ENCODE measurements at regions not wholly inside any gene's neighbourhood (a gene's known extent, or its start where the extent isn't known, plus 50 kb on each side); places are given as distances from the start of the nearest gene placed in this dataset.
A peak's percentile ranks its signal among the peaks of the same experiment; 100 is the strongest.

GRCh38 chr3:160143482-160143881 is 81.7 kb upstream of the C3orf80 start:
- ChIA-PET POLR2A (no interaction called here), CTCF (interaction anchor here (0.9 to 1.3 kb wide), 3 partner anchors 10 to 108 kb away, joined by 3 to 6 read pairs (median 3); no protein-coding TSS in a partner anchor)

DNA sequence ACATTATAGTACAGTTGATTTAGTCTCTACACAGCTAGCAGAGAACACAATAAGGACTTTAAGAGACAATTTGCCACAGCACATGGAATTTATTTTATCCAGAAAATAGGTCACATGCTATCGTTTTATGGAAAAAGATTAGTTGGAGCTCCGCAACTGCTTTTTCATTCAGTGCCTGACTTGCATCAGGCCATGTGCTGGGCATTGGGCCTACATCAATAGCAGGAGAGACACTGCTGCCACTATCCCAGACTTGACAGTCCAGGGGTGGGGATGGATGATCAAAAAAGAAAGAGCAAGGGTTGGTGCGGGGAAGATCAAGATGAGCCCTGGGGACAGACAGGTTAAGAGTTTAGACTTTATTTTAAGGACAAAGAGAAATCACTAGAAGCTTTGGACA is 75.2 kb upstream of the C3orf80 start:
- WGBS (ENCODE audit: insufficient coverage) = 91% methylated on average over 3 of the region's 3 CpGs
- peaks cover 0 to 2% (median 0%) of the 10 kb centered on the region in 4 experiments for H3K4me1 ChIP-seq (ENCODE audit: control extremely low read depth in 1 of 4, control insufficient read depth in 4 of 4, insufficient read depth in 4 of 4, low read length in 3 of 4)
- H3K4me3 ChIP-seq (ENCODE audit: control insufficient read depth in 1 of 7, extremely low read depth in 1 of 7, insufficient read depth in 4 of 7, low read depth in 2 of 7, low read length in 6 of 7) = no peak overlapping the region
- ChIA-PET CTCF (interaction anchor here (0.8 to 1.5 kb wide), 3 partner anchors 10 to 193 kb away, joined by 3 to 9 read pairs (median 3); no protein-coding TSS in a partner anchor), POLR2A (no interaction called here)
- no peak overlapping the region for H3K27ac ChIP-seq (ENCODE audit: insufficient read depth in 1 of 2, low read depth in 1 of 2, low read length in 2 of 2, poor library complexity in 1 of 2, severe bottlenecking in 2 of 2)
- H3K27me3 ChIP-seq (replicated peaks in 2 of 5; ENCODE audit: control insufficient read depth in 4 of 5, insufficient read depth in 5 of 5, low read length in 4 of 5) = no peaks in the 10 kb centered on the region
- no peak for DNase-seq
- H3K9me3 ChIP-seq (ENCODE audit: control extremely low read depth in 1 of 5, control insufficient read depth in 4 of 5, insufficient read depth in 2 of 5, low read depth in 1 of 5, low read length in 4 of 5) = no peaks in the 10 kb centered on the region
- no peaks in the 10 kb centered on the region for H3K36me3 ChIP-seq (ENCODE audit: control insufficient read depth in 4 of 4, insufficient read depth in 4 of 4, low read length in 3 of 4)

More at GRCh38 chr3:160143482-160143881, 81.7 kb upstream of the C3orf80 start:
- H3K36me3 ChIP-seq (ENCODE audit: control insufficient read depth in 4 of 4, insufficient read depth in 4 of 4, low read length in 3 of 4) = no peaks in the 10 kb centered on the region
- H3K27me3 ChIP-seq (replicated peaks in 2 of 5; ENCODE audit: control insufficient read depth in 4 of 5, insufficient read depth in 5 of 5, low read length in 4 of 5) = no peaks in the 10 kb centered on the region
- DNase-seq = no peak
- no CpG with 5 or more reads among the region's 2 CpGs for WGBS (ENCODE audit: insufficient coverage)
- no peaks in the 10 kb centered on the region for H3K4me1 ChIP-seq (ENCODE audit: control extremely low read depth in 1 of 4, control insufficient read depth in 4 of 4, insufficient read depth in 4 of 4, low read length in 3 of 4)
- no peak overlapping the region for H3K27ac ChIP-seq (ENCODE audit: insufficient read depth in 1 of 2, low read depth in 1 of 2, low read length in 2 of 2, poor library complexity in 1 of 2, severe bottlenecking in 2 of 2)
- peaks cover 0 to 9% (median 0%) of the 10 kb centered on the region in 5 experiments for H3K9me3 ChIP-seq (ENCODE audit: control extremely low read depth in 1 of 5, control insufficient read depth in 4 of 5, insufficient read depth in 2 of 5, low read depth in 1 of 5, low read length in 4 of 5)
- H3K4me3 ChIP-seq (ENCODE audit: control insufficient read depth in 1 of 7, extremely low read depth in 1 of 7, insufficient read depth in 4 of 7, low read depth in 2 of 7, low read length in 6 of 7) = no peak overlapping the region

GRCh38 chr3:160150525-160150924 is 74.7 kb upstream of the C3orf80 start:
- H3K27ac ChIP-seq (ENCODE audit: insufficient read depth in 1 of 2, low read depth in 1 of 2, low read length in 2 of 2, poor library complexity in 1 of 2, severe bottlenecking in 2 of 2) = no peak overlapping the region
- H3K27me3 ChIP-seq (replicated peaks in 2 of 5; ENCODE audit: control insufficient read depth in 4 of 5, insufficient read depth in 5 of 5, low read length in 4 of 5) = no peaks in the 10 kb centered on the region
- no peak overlapping the region for H3K4me3 ChIP-seq (ENCODE audit: control insufficient read depth in 1 of 7, extremely low read depth in 1 of 7, insufficient read depth in 4 of 7, low read depth in 2 of 7, low read length in 6 of 7)
- POLR2A ChIA-PET = no interaction called here
- DNase-seq = no peak
- WGBS (ENCODE audit: insufficient coverage) = 100% methylated on average over 2 of the region's 2 CpGs
- peaks cover 0 to 2% (median 0%) of the 10 kb centered on the region in 4 experiments for H3K4me1 ChIP-seq (ENCODE audit: control extremely low read depth in 1 of 4, control insufficient read depth in 4 of 4, insufficient read depth in 4 of 4, low read length in 3 of 4)
- H3K9me3 ChIP-seq (ENCODE audit: control extremely low read depth in 1 of 5, control insufficient read depth in 4 of 5, insufficient read depth in 2 of 5, low read depth in 1 of 5, low read length in 4 of 5) = no peaks in the 10 kb centered on the region
- H3K36me3 ChIP-seq (ENCODE audit: control insufficient read depth in 4 of 4, insufficient read depth in 4 of 4, low read length in 3 of 4) = no peaks in the 10 kb centered on the region
- CTCF ChIA-PET = interaction anchor here (0.8 to 1.5 kb wide), 3 partner anchors 9 to 192 kb away, joined by 3 to 9 read pairs (median 3); no protein-coding TSS in a partner anchor

GRCh38 chr3:160152638-160153037 is 72.6 kb upstream of the C3orf80 start:
- Histone ChIP-seq H3K4me1 (ENCODE audit: control extremely low read depth in 1 of 4, control insufficient read depth in 4 of 4, insufficient read depth in 4 of 4, low read length in 3 of 4) (peaks cover 0 to 2% (median 0%) of the 10 kb centered on the region in 4 experiments), H3K9me3 (ENCODE audit: control extremely low read depth in 1 of 5, control insufficient read depth in 4 of 5, insufficient read depth in 2 of 5, low read depth in 1 of 5, low read length in 4 of 5) (no peaks in the 10 kb centered on the region), H3K27ac (ENCODE audit: insufficient read depth in 1 of 2, low read depth in 1 of 2, low read length in 2 of 2, poor library complexity in 1 of 2, severe bottlenecking in 2 of 2) (no peak overlapping the region), H3K4me3 (ENCODE audit: control insufficient read depth in 1 of 7, extremely low read depth in 1 of 7, insufficient read depth in 4 of 7, low read depth in 2 of 7, low read length in 6 of 7) (no peak overlapping the region), H3K36me3 (ENCODE audit: control insufficient read depth in 4 of 4, insufficient read depth in 4 of 4, low read length in 3 of 4) (no peaks in the 10 kb centered on the region), H3K27me3 (replicated peaks in 2 of 5; ENCODE audit: control insufficient read depth in 4 of 5, insufficient read depth in 5 of 5, low read length in 4 of 5) (no peaks in the 10 kb centered on the region)
- 98% methylated on average over 6 of the region's 6 CpGs for WGBS (ENCODE audit: insufficient coverage)
- CTCF ChIA-PET = interaction anchor here (0.7 to 1.0 kb wide), 2 partner anchors 13 to 164 kb away, joined by 3 read pairs; partner anchors contain the start of gene IL12A
- POLR2A ChIA-PET = no interaction called here
- no peak for DNase-seq

- Histone ChIP-seq H3K4me1 (ENCODE audit: control extremely low read depth in 1 of 4, control insufficient read depth in 4 of 4, insufficient read depth in 4 of 4, low read length in 3 of 4) (peaks cover 0 to 2% (median 0%) of the 10 kb centered on the region in 4 experiments), H3K4me3 (ENCODE audit: control insufficient read depth in 1 of 7, extremely low read depth in 1 of 7, insufficient read depth in 4 of 7, low read depth in 2 of 7, low read length in 6 of 7) (no peak overlapping the region), H3K36me3 (ENCODE audit: control insufficient read depth in 4 of 4, insufficient read depth in 4 of 4, low read length in 3 of 4) (no peaks in the 10 kb centered on the region), H3K27me3 (replicated peaks in 2 of 5; ENCODE audit: control insufficient read depth in 4 of 5, insufficient read depth in 5 of 5, low read length in 4 of 5) (no peaks in the 10 kb centered on the region), H3K9me3 (ENCODE audit: control extremely low read depth in 1 of 5, control insufficient read depth in 4 of 5, insufficient read depth in 2 of 5, low read depth in 1 of 5, low read length in 4 of 5) (no peaks in the 10 kb centered on the region), H3K27ac (ENCODE audit: insufficient read depth in 1 of 2, low read depth in 1 of 2, low read length in 2 of 2, poor library complexity in 1 of 2, severe bottlenecking in 2 of 2) (no peak overlapping the region)
- CTCF ChIA-PET = interaction anchor here (0.6 to 1.4 kb wide), 5 partner anchors 8 to 151 kb away, joined by 3 to 4 read pairs (median 3); no protein-coding TSS in a partner anchor
- DNase-seq = peak in 1 of 3 donors; percentile 52
- POLR2A ChIA-PET = interaction anchor here (0.6 kb wide), 1 partner anchor 274 kb away, joined by 3 read pairs; no protein-coding TSS in a partner anchor
- WGBS (ENCODE audit: insufficient coverage) = no CpG with 5 or more reads among the region's 4 CpGs
Measured at GRCh38 chr3:160154033-160154432, 71.2 kb upstream of the C3orf80 start.

DNA sequence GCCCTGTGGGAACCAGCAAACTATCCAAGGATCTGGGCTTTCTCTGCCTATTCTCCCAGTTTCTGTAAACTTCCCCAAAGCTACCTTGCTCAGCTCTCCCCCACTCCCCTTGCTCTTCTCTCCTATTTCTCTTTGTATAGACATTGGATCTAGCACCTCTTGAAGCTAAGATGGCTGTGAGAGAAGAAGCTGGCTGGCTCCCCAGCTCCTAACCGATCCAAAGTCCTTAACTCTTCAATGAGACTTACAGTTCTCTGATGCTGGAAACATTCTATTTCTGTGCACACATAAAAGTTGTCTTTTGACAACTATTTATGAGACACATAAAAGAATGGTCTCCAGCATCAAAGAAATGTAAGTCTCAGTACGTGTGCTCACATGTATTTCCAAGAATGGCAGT is 70.6 kb upstream of the C3orf80 start:
- Histone ChIP-seq H3K27me3 (replicated peaks in 2 of 5; ENCODE audit: control insufficient read depth in 4 of 5, insufficient read depth in 5 of 5, low read length in 4 of 5) (no peaks in the 10 kb centered on the region), H3K36me3 (ENCODE audit: control insufficient read depth in 4 of 4, insufficient read depth in 4 of 4, low read length in 3 of 4) (no peaks in the 10 kb centered on the region), H3K4me1 (ENCODE audit: control extremely low read depth in 1 of 4, control insufficient read depth in 4 of 4, insufficient read depth in 4 of 4, low read length in 3 of 4) (peaks cover 0 to 2% (median 0%) of the 10 kb centered on the region in 4 experiments), H3K4me3 (ENCODE audit: control insufficient read depth in 1 of 7, extremely low read depth in 1 of 7, insufficient read depth in 4 of 7, low read depth in 2 of 7, low read length in 6 of 7) (no peak overlapping the region), H3K27ac (ENCODE audit: insufficient read depth in 1 of 2, low read depth in 1 of 2, low read length in 2 of 2, poor library complexity in 1 of 2, severe bottlenecking in 2 of 2) (no peak overlapping the region), H3K9me3 (ENCODE audit: control extremely low read depth in 1 of 5, control insufficient read depth in 4 of 5, insufficient read depth in 2 of 5, low read depth in 1 of 5, low read length in 4 of 5) (no peaks in the 10 kb centered on the region)
- POLR2A ChIA-PET = interaction anchor here (0.6 kb wide), 1 partner anchor 275 kb away, joined by 3 read pairs; no protein-coding TSS in a partner anchor
- DNase-seq = no peak
- 100% methylated on average over 1 of the region's 2 CpGs for WGBS (ENCODE audit: insufficient coverage)
- CTCF ChIA-PET = interaction anchor here (0.7 to 1.4 kb wide), 4 partner anchors 8 to 151 kb away, joined by 3 to 4 read pairs (median 4); no protein-coding TSS in a partner anchor

DNA sequence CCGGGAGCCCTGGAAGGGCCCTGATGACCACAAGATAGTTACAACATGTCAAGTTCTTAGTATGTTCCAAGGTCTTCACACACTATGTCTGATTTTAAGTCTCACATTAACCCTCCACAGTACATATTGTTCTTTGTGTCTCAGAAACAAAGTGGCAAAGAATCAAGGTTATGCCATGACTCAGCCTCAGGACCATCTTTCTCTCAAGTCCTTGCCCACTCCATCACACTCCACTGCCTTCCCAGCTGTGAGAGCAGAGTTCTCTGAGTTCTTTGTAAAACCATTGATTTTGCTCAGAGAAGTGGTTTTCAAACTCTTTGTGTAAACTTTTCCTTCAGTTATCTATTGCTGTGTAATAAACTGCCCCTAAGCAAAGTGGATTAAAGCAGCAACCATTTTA is 67.9 kb upstream of the C3orf80 start:
- Histone ChIP-seq H3K27me3 (replicated peaks in 2 of 5; ENCODE audit: control insufficient read depth in 4 of 5, insufficient read depth in 5 of 5, low read length in 4 of 5) (no peaks in the 10 kb centered on the region), H3K36me3 (ENCODE audit: control insufficient read depth in 4 of 4, insufficient read depth in 4 of 4, low read length in 3 of 4) (no peaks in the 10 kb centered on the region), H3K27ac (ENCODE audit: insufficient read depth in 1 of 2, low read depth in 1 of 2, low read length in 2 of 2, poor library complexity in 1 of 2, severe bottlenecking in 2 of 2) (no peak overlapping the region), H3K4me1 (ENCODE audit: control extremely low read depth in 1 of 4, control insufficient read depth in 4 of 4, insufficient read depth in 4 of 4, low read length in 3 of 4) (peaks cover 0 to 2% (median 0%) of the 10 kb centered on the region in 4 experiments), H3K4me3 (ENCODE audit: control insufficient read depth in 1 of 7, extremely low read depth in 1 of 7, insufficient read depth in 4 of 7, low read depth in 2 of 7, low read length in 6 of 7) (no peak overlapping the region), H3K9me3 (ENCODE audit: control extremely low read depth in 1 of 5, control insufficient read depth in 4 of 5, insufficient read depth in 2 of 5, low read depth in 1 of 5, low read length in 4 of 5) (no peaks in the 10 kb centered on the region)
- 100% methylated on average over 1 of the region's 1 CpG for WGBS (ENCODE audit: insufficient coverage)
- POLR2A ChIA-PET = no interaction called here
- CTCF ChIA-PET = interaction anchor here (1.5 kb wide), 1 partner anchor 185 kb away, joined by 5 read pairs; no protein-coding TSS in a partner anchor
- DNase-seq = no peak

All from common myeloid progenitor, CD34-positive (primary cell).